Vagina (tissue), 2 donors: ENCODE measurements at regions not wholly inside any gene's neighbourhood (a gene's known extent, or its start where the extent isn't known, plus 50 kb on each side); places are given as distances from the start of the nearest gene placed in this dataset.

Experiments used
- DNase-seq, 2 donors: peaks; one replicate each; pipeline ENCODE4 v3.0.0-alpha.2; 2017; ENCODE audit errors: extremely low spot score in 2 of 2
- H3K27ac ChIP-seq: fragments of 200-600 bp; sonication (generic); one replicate; pipeline ENCODE4 v1.5.1; 2019
- H3K27me3 ChIP-seq: fragments of 200-600 bp; sonication (generic); one replicate; pipeline ENCODE4 v1.5.1; 2019
- H3K36me3 ChIP-seq, 2 donors: fragments of 200-600 bp; sonication (generic); one replicate each; pipeline ENCODE4 v1.5.1; 2017 to 2019
- H3K4me1 ChIP-seq: fragments of 200-600 bp; sonication (generic); one replicate; pipeline ENCODE4 v1.5.1; 2019
- H3K4me3 ChIP-seq, 2 donors: fragments of 200-600 bp; sonication (generic); 1 replicate in 1 of 2; 2 replicates in 1 of 2; pipeline ENCODE4 v1.5.1; 2016 to 2019
- H3K9me3 ChIP-seq: fragments of 200-600 bp; sonication (generic); one replicate; pipeline ENCODE4 v1.5.1; 2019
- POLR2A ChIP-seq, 2 donors: fragments of 450-650 bp; IDR thresholded peaks; one replicate each; pipeline ENCODE4 v1.6.1; 2017; ENCODE audit warnings: antibody characterized with exemption in 2 of 2, mild to moderate bottlenecking in 2 of 2, moderate library complexity in 2 of 2
- POLR2AphosphoS5 ChIP-seq, 2 donors: sonication (generic); formaldehyde crosslinking; IDR thresholded peaks; one replicate each; pipeline ENCODE4 v1.9.0; 2017; ENCODE audit warnings: antibody characterized with exemption in 2 of 2, mild to moderate bottlenecking in 2 of 2, low read depth in 1 of 2; ENCODE audit not compliant: insufficient read depth in 1 of 2
- intact Hi-C: fragments of 100-400 bp; cut with DNase I; formaldehyde crosslinking; loops from one replicate; pipeline ENCODE4 v1.15.1; 2023
- TF ChIP-seq, protein P1 (sequence below), 3 experiments: fragments of 450-650 bp in 2 of 3; fragments of 200-600 bp in 1 of 3; sonication (generic) in 1 of 3; IDR thresholded peaks; one replicate each; pipeline ENCODE4 v1.5.1; 2017 to 2019; ENCODE audit warnings: antibody characterized with exemption in 3 of 3, mild to moderate bottlenecking in 2 of 3, moderate library complexity in 2 of 3

DNA sequence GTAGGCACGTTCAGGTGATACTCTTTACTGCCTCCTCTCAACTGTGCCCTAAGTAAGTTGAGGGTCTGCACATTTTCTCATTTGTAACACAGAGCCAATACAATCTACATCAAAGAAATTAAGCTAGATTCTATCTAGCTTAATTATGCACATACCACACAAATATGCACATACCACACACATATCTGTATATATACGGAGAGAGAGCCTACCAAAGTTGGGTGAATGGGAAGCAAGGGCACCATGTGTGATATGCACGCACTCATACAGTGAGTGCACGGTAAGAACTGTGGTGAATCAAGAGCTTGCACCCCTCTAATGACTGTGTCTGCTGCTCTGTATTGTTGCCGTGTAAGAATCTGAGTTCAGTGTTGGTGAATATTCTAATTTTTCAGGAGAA lies 314.9 kb downstream of the ZNF326 start:
- no peaks in the 10 kb centered on the region for H3K27me3 ChIP-seq
- no peak for DNase-seq
- intact Hi-C loops, result no loop called here
- H3K9me3 ChIP-seq, result no peaks in the 10 kb centered on the region
- no peaks in the 10 kb centered on the region for H3K36me3 ChIP-seq
- H3K4me3 ChIP-seq, result no peak overlapping the region
- no peak overlapping the region for H3K27ac ChIP-seq
- TF ChIP-seq POLR2AphosphoS5 (IDR thresholded peaks at IDR 0.05; ENCODE audit: insufficient read depth in 1 of 2, low read depth in 1 of 2) (no peak), POLR2A (IDR thresholded peaks at IDR 0.05) (no peak)
- TF ChIP-seq, protein P1, sequence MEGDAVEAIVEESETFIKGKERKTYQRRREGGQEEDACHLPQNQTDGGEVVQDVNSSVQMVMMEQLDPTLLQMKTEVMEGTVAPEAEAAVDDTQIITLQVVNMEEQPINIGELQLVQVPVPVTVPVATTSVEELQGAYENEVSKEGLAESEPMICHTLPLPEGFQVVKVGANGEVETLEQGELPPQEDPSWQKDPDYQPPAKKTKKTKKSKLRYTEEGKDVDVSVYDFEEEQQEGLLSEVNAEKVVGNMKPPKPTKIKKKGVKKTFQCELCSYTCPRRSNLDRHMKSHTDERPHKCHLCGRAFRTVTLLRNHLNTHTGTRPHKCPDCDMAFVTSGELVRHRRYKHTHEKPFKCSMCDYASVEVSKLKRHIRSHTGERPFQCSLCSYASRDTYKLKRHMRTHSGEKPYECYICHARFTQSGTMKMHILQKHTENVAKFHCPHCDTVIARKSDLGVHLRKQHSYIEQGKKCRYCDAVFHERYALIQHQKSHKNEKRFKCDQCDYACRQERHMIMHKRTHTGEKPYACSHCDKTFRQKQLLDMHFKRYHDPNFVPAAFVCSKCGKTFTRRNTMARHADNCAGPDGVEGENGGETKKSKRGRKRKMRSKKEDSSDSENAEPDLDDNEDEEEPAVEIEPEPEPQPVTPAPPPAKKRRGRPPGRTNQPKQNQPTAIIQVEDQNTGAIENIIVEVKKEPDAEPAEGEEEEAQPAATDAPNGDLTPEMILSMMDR (IDR thresholded peaks at IDR 0.05), result no peak
- H3K4me1 ChIP-seq, result no peaks in the 10 kb centered on the region

- Histone ChIP-seq H3K4me3 (no peak overlapping the region), H3K4me1 (no peaks in the 10 kb centered on the region), H3K27ac (no peak overlapping the region), H3K36me3 (no peaks in the 10 kb centered on the region), H3K9me3 (no peaks in the 10 kb centered on the region), H3K27me3 (no peaks in the 10 kb centered on the region)
- intact Hi-C loops, result no loop called here
- DNase-seq, result no peak
- TF ChIP-seq POLR2AphosphoS5 (IDR thresholded peaks at IDR 0.05; ENCODE audit: insufficient read depth in 1 of 2, low read depth in 1 of 2) (no peak), POLR2A (IDR thresholded peaks at IDR 0.05) (no peak)
- TF ChIP-seq, protein P1 (IDR thresholded peaks at IDR 0.05), result no peak
These were observed 313.5 kb downstream of the ZNF326 start for GRCh38 chr1:90308421-90308820.

GRCh38 chr1:90305577-90305976 lies 310.7 kb downstream of the ZNF326 start:
- DNase-seq, result no peak
- intact Hi-C loops, result no loop called here
- H3K36me3 ChIP-seq, result no peaks in the 10 kb centered on the region
- H3K4me1 ChIP-seq, result no peaks in the 10 kb centered on the region
- TF ChIP-seq POLR2A (IDR thresholded peaks at IDR 0.05) (no peak), POLR2AphosphoS5 (IDR thresholded peaks at IDR 0.05; ENCODE audit: insufficient read depth in 1 of 2, low read depth in 1 of 2) (no peak)
- TF ChIP-seq, protein P1 (IDR thresholded peaks at IDR 0.05), result no peak
- no peak overlapping the region for H3K27ac ChIP-seq
- no peaks in the 10 kb centered on the region for H3K9me3 ChIP-seq
- H3K4me3 ChIP-seq, result no peak overlapping the region
- no peaks in the 10 kb centered on the region for H3K27me3 ChIP-seq

GRCh38 chr1:90296327-90296726 lies 301.4 kb downstream of the ZNF326 start:
- Histone ChIP-seq H3K9me3 (no peaks in the 10 kb centered on the region), H3K4me3 (no peak overlapping the region), H3K27ac (no peak overlapping the region), H3K36me3 (no peaks in the 10 kb centered on the region), H3K4me1 (no peaks in the 10 kb centered on the region), H3K27me3 (no peaks in the 10 kb centered on the region)
- intact Hi-C loops, result no loop called here
- TF ChIP-seq POLR2A (IDR thresholded peaks at IDR 0.05), result no peak
- no peak for TF ChIP-seq POLR2AphosphoS5 (IDR thresholded peaks at IDR 0.05; ENCODE audit: insufficient read depth in 1 of 2, low read depth in 1 of 2)
- TF ChIP-seq, protein P1 (IDR thresholded peaks at IDR 0.05), result no peak
- no peak for DNase-seq

DNA sequence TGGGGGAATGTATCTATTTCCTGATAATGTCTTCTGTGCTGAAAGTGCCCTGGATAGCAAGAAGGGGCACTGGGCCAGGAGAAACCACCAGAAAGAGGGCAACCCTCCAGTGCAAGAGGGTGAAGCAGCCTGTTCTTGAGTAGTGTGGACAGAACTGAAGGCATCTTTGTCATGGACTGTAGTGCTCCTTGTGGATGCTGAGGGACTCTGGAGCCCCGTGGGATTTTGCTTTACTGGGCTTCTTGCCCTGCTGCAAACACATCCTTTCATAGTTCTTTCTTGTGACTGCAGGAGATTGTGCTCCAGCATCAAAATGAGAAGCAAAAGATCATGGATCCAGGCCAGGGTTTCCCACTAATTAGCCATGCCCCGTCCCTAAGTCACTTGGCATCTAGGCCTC lies 300.6 kb downstream of the ZNF326 start:
- Histone ChIP-seq H3K27ac (no peak overlapping the region), H3K36me3 (no peaks in the 10 kb centered on the region), H3K4me1 (no peaks in the 10 kb centered on the region), H3K4me3 (no peak overlapping the region), H3K9me3 (no peaks in the 10 kb centered on the region), H3K27me3 (no peaks in the 10 kb centered on the region)
- DNase-seq, result no peak
- intact Hi-C loops, result no loop called here
- TF ChIP-seq, protein P1 (IDR thresholded peaks at IDR 0.05), result no peak
- no peak for TF ChIP-seq POLR2A (IDR thresholded peaks at IDR 0.05)
- TF ChIP-seq POLR2AphosphoS5 (IDR thresholded peaks at IDR 0.05; ENCODE audit: insufficient read depth in 1 of 2, low read depth in 1 of 2), result no peak
